GM19455 (cell line): ENCODE measurements at regions not wholly inside any gene's neighbourhood (a gene's known extent, or its start where the extent isn't known, plus 50 kb on each side); places are given as distances from the start of the nearest gene placed in this dataset.
A peak's percentile ranks its signal among the peaks of the same experiment; 100 is the strongest.

Source experiments
- ATAC-seq: cut with Tn5 transposase; IDR thresholded peaks from one replicate; pipeline ENCODE4 v1.9.1; 2021; ENCODE audit not compliant: unreplicated experiment

DNA sequence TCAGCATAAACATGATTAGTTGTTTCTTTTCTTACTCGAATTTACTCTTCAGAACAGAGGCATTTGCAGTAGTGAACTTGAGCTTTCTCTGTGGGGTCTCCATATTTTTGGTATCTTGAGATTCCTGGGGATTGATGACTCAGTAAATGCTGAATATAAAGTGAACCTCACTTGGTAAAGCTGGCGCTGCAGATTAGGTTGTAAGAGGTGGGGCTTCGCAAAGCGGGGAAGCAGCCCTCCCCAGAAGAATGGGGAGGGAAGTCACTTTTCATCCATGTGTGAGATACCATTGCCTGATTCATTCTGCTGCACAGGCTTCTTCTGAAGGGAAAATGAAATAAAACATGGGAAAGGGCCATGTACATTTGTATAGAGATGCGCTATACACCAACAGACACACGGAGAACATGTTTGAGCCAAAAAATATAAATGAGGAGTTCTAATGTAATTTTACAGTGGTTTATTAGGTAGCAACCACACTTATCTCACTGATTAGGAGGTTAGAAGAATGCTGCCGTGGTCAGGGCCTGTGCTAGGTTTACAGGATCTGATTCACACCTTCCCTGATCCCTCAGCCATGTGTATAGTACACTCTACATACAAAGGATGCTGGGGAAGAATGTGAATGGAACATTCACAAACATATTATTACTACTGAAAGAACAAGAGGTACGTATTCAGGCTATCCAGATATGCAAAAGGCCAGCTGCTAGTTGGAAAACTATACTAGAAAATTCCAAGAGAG, 63.5 kb downstream of the DNTTIP2 start:
- ATAC-seq: no peak

DNA sequence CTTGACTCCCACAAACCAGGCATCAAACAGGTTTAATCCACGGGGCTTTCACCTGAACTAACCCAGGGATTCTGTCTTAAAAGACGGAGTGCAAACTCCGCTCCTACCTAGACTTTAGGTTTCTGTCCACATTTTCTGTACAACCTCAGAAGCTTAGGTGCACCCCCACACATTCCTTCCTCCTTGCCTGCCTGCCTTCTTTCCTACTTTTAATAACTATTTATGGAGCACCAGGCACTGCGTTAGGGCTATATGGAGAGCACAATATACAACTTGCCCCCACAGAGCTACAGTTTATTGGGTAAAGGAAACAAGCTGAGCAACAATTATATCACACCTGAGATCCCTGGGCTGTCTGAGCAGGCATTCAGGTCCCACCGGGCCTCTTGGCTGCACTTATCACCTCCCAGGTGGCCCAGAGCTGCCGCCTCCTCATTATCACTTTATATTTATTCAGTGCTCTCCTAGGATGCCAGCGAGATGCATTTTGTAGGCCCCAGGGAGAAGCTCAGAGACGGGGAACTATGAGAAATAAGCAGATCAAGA, 64.1 kb downstream of the DNTTIP2 start:
- ATAC-seq: no peak

DNA sequence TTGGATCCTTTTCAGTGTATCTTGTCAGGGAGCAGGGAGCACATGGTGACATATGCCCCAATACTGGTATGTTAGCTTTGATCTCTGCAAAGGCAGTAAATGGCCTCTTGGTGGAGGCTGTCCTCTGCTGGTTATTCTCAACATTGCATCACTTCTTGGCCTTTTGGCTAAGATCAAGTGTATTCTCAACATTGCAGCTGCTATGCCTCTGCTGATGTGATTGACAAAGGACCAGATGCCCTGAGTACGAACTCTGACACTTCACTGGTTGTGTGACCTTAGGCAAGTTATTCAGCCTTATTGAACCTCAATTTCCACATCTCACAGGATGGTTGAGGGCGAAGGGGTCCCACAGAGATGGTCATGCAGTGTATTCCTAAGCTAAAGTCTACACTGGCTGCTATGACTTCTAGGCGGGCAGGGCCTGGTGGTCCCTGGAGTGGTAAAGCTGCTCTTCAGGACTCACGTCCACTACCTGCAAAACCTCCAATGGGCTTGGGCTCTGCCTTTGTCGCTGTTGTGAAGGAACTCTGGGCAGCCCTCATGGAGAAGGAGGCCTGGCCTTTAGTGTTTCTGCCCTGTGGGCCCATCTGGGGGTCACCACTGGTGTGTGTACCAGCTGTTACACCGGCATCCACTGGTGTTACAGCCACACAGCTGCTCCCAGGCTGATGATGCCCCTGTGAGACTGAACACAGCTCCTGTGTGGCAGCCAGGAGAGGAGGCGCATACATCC, 64.8 kb downstream of the DNTTIP2 start:
- peak; percentile 70 for ATAC-seq

DNA sequence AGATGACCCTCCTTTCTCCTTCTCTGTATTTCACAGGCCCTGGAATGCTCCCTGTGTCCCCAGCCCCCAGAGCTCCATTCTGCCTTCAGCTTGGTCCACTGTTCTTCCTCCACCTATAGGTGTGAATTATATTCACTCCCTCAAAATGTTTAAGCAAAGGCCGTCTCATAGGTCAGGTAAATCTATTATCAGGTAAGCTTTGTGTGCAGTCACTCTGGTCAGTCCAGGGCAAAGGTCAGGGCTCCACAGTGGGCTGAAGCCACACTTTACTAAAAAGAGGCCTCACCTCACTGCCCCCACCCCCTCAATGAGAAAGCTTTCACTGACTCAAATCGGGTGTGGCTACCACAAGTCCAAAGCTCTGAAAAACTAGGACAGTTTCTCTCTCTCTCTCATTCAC, 65.9 kb downstream of the DNTTIP2 start:
- no peak for ATAC-seq

DNA sequence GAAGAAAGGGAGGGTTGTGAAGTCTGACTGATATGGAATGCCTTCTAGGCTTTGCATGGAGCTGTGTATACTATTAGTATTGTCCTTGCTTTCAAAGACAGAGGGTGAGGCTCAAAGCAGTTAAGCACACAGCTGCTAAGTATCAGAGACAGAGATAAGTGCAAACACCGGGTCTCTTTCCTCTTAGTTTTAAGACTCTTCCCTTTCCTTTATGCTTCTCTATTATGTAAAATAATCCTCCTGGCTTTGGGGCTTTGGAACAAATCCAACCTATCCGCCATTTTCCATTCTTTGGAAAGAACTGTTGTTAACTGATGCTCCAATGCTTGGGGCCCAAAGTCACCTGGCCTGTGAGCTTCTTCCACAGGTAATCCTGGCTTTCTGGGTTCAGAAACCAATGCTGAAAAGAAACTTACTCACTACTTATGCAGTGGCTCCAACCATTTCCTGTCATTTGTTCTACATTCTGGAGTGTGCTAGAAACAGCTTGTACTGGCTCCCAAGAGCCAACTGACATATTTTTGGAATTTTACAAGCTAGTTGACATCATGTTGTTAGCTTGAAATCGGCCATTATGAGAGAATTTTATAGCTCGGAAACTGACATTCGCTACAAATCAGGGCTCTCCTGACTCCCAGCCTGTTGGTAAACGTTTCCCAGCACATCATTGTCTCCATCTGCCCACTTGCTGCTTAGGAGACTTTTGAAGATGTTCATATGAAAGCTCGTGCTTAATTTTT, 67.5 kb downstream of the DNTTIP2 start:
- ATAC-seq: no peak

DNA sequence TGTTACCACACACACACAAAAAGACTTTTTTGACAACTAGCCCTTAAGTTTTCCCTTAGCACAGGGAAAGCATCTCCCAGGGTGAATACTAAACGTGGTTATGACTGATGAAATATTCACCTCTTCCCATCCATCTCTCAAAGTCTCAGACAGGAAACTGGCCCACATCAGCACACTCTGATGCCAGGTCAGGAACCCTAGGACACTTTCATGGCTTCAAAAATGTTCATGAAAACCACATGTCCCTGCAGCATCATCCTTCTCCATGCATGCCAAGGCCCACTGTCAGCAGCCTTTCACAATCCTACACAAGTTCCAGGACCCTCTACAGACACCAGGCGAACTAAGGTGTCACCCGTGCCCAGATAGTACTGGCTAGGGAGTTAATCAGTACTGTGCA, 68.7 kb downstream of the DNTTIP2 start:
- no peak for ATAC-seq

DNA sequence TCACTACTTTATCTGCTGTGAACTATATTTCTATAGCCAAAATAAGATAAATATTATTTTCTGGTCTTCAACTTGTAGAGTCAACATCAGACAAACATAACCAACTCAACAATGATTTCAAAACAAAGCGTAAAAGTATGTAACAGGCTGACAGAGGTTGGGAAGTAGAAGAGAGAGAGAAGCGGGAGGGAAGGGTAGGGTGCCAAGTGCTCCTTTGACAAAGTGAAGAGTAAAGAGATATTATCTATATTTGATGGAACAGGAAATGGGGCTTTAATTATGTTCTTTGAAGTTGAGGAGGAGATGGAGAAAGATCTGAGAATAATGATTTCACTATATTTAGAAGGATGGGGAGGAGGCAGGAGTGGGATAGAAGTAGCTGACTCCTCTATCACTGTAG, 70.1 kb downstream of the DNTTIP2 start:
- no peak for ATAC-seq

DNA sequence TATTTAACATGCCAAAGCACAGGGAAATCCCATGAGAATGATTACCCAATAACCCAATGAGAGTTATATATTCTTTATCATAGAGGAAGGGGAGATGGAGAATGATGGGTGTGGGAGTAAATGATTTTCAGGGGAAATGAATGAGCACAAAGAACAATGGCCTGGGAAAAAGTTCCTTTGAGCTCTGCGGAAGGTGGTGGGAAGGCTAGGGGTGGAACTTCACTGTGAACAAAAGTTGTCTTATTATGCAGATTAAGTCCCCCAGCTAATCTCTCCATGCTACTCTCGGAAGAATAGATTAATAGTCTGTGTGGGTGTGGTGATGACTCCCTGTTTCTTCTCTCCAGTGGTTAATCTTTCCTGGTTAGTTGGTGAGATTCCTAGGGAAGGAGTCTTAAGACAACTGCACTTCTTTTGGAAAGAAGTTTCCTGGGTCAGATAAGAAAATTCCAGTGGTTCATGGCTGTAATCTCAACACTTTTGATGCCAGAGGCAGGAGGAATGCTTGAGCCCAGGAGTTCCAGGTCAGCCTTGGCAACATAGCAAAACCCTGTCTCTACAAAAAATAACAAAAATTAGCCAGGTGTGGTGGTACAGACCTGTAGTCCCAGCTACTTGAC, 71.6 kb downstream of the DNTTIP2 start:
- ATAC-seq: no peak

DNA sequence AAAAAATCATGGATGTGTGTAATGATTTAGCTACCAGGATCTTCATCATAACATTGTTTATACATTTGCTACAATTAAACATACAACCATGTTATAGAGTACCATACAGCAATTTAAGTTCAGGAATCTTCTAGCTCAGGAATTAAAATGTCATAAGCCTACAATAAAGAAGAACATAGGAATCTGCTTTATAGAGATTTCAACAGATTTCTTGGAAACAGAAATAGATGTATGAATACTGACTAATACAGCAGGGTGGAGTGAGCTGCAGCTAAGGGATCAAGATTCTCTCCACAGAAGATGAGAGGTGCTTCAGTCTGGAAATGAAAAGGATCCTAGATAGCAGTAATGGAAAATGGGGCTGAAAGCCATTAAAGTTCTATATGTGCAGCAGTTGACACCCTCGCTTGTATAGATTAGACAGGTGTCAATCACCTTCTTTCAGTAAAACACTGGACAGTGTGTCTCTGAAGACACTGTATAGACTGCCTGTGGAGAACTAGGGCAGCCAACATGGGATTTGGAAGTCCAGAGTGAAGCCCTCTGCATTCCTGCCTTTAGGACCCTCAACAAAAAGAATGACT, 73.9 kb downstream of the DNTTIP2 start:
- no peak for ATAC-seq

DNA sequence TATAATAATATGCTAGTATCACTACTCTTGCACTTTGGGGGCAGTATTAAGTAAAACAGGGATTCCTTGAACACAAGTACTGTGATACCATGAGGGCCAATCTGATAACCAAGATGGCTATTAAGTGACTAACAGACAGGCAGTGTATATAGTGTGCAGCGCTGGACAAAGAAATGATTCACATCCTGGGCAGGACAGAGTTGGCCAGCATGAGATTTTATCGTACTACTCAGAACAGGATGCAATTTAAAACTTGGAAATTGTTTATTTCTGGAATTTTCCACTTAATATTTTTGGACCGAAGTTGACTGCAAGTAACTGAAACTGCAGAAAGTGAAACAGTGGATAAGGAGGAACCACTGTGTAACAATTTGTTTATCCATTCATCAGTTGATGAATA, 74.6 kb downstream of the DNTTIP2 start:
- no peak for ATAC-seq

DNA sequence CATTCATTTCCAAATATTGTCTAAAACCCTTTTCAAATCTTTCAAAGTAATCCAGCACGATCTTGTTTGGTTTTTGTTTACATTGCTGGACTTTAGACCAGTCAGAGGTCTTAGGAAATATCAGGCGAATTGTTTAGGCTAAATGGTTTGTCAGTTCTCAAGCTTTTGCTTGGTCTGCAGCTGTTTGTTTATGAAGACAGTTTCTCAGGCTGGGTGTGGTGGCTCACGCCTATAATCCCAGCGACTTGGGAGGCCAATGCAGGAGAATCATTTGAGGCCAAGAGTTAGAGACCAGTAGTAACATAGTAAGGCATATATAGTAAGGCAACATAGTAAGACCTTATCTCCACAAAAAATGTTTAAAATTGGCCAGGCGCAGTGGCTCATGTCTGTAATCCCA, 77.5 kb downstream of the DNTTIP2 start:
- ATAC-seq: no peak

DNA sequence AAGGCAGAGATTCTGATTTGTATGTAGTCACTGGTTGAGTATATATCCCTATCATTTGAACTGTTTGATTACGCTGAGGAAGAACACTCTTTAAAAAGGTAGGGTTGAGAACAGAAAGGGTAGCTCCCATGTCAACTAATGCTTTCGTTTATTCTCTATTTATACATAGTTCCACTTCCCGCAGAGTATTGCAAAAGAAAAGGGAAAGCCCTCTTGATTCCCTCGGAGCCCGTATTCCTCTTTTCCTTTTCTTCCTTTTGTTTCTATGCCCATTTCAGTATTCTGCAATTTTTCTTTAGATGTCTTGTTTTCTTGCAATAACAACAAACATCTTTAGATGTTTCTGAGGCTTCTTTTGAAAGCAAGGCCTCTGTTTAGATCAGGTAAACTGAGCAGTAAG, 78.2 kb downstream of the DNTTIP2 start:
- no peak for ATAC-seq

DNA sequence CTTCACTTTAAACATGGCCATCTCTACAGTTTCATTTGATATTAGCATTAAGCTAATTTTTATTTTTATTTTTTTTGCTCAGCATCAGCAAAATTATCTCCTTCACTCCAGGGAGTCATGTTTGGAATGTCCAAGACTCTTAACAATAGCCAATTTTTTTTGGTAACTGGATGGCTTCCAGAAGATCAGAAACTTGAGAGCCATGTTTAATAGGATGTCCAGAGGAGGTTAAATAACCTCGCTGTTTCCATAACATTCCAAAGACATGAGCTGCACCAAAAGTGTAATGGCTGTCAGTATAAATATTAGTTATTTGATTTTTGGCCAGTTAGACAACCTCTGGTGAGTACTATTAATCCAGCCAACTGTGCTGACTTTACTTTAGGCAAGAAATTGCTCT, 80.7 kb downstream of the DNTTIP2 start:
- no peak for ATAC-seq

DNA sequence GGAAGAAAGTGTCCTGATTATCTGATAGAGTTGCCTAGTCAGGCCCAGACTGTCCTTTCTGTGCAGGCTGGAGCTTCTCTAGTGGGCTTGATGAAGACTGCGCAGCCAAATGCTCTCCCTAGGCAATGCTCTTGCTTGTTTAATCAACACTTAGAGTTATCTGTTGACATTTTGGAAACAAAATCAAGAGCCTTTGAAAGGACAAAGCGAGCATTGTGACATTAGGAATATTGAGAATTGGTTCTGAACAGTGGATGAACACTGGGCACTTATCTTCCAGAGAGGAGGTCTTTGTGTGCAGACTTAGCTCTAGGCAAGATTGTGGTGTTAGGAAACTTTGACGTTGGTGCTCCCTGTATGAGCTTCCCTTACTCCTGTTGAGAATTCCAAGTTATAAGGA, 94.5 kb downstream of the DNTTIP2 start:
- no peak for ATAC-seq

DNA sequence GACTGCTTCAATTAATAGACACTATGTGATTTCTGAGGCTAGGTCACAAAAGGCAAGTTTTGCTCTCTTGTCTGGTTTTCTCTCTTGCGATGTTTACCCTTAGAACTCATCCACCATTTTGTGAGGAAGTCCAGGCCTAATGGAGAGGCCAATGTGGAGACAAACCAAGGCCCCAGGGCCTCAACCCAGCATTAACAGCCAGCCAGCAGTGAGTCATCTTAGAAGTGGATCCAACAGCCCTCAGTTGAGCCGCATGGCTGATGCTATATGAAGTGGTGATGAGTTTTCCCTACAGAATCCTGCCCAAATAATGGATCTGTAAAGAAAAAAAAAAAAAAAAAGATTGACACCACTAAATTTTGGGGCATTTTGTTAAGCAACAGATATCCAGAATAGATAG, 95.1 kb downstream of the DNTTIP2 start:
- no peak for ATAC-seq

DNA sequence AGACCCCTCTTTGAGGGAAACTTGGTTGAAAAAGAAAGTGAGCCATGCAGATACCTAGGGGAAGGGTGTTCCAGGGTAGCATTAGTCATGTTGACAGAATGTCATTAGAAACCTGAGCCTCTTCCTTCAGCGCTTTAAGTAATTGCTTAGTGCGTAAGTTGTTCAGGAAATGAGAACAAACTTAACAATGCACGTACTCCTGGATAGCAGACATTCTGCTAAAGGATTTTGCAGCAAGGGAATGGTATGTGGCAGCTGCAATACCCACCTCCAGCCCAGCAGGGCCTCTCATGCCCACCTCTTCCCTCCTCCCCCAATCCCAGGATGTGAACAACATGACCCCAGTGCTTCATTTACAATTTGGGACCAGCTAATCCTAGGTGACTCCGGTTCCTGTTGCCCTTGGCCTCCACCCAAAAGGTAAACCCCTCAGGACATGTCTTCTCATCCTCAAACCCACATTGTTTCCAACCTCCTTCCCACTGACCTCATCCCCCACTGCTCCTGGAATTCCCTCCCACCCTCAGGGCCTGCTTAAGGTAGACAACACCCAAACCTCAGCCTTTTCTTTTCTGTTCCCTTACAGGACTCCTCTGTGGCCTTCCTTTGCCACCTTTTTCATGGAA, 98.0 kb upstream of the BCAR3 start:
- no peak for ATAC-seq

DNA sequence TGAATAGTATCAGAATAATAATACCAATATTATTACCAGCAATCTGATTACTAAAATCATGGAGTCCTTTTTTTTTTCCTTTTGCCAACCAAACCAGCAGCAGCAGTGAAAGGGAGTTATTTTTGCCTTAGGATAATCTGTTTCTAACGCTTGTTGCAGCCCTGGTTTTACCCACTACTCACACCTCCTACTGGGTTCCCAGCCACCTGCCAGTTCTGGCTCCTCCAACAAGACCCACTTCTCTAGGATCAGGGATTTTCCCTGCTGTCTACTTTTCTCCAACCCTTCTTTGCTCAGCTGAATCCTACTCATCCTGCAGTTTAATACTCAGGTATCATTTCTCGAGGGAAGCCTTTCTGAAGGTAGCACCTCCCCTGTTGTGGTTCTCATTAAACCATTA, 96.8 kb upstream of the BCAR3 start:
- ATAC-seq: no peak

DNA sequence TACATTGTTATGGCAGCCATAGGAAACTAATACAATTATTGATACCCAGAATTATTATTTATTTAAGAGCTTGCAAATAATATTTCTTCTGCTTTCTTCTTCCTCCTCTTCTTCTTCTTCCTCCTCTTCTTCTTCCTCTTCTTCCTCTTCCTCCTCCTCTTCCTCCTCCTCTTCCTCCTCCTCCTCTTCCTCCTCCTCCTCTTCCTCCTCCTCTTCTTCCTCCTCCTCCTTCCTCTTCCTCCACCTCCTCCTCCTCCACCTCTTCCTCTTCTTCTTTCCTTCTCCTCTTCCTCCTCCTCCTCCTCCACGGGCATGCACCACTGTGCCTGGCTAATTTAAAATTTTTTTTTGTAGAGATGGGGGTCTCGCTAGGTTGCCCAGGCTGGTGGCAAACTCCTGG, 95.6 kb upstream of the BCAR3 start:
- no peak for ATAC-seq

DNA sequence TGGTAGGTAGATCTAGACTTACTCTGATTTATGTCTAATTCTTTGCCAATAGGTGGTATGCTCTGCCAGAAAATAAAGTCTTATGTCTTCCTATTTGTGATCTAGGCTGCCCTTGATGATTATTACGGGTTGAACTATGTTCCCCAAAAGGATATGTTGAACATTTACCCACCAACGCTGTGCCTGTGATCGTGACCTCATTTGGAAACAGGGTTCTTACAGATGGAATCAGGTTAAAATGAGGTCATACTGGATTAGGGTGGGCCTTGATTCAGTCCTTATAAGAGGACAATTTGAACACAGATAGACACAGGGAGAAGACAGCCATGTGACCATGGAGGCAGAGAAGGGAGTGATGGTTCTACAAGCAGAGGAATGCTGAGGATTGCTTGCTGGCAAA, 95.1 kb upstream of the BCAR3 start:
- no peak for ATAC-seq

DNA sequence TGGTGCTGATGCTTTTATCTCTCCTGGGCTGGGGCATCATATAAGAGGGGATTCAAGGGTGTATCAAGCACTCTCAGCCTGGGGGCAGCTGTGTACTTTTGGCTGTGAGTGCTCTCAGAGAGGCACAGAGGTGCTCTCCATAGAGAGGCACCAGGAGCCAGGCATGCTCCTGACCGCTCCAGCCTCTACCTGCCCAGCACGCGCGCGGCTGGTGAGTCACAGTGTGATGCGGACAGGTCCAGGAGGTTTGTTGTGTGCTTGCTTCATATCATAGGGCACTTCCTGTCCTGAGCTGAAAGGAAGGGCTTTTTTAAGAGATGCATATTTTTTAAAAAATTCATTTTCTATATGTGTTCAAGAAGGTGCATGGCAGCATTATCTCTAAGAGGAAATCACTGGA, 93.6 kb upstream of the BCAR3 start:
- ATAC-seq: no peak

DNA sequence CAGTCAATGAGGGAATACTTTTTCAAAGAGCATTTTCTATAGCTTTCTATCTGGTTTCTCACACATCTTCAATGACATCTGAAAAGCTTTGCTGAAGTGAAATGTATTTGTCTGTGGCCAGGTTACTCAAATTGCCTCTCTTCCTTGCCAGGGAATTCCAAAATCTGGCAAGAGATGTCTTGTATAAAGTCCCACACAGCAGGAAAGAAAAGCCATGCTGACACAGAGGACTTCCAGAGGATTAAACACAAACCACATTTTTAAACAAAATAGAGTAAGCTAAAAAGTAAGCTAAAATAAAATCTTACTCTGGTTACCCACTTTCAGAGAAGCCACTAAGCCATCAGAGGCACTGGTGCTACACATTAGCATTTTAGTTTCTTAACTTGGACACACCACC, 93.1 kb upstream of the BCAR3 start:
- ATAC-seq: no peak
